Fibroblast of villous mesenchyme (primary cell): ENCODE measurements at regions not wholly inside any gene's neighbourhood (a gene's known extent, or its start where the extent isn't known, plus 50 kb on each side); places are given as distances from the start of the nearest gene placed in this dataset.
"Not testable (repeated sequence)": the region's sequence is repeated elsewhere in the genome, so short reads cannot be mapped to it uniquely, and the experiment has no call there.

Experiments used
- DNase-seq: peaks from one replicate; pipeline ENCODE4 v3.0.0-alpha.2; 2010; ENCODE audit warnings: low read depth
- H3K4me3 ChIP-seq: 2 replicates; pipeline ENCODE4 v1.5.1; 2011; ENCODE audit warnings: low read depth, mild to moderate bottlenecking, low read length
- TF ChIP-seq, protein P1 (sequence below): IDR thresholded peaks from 2 replicates; pipeline ENCODE4 v1.5.1; 2012; ENCODE audit warnings: low read depth, mild to moderate bottlenecking, low read length; ENCODE audit not compliant: insufficient read depth

DNA sequence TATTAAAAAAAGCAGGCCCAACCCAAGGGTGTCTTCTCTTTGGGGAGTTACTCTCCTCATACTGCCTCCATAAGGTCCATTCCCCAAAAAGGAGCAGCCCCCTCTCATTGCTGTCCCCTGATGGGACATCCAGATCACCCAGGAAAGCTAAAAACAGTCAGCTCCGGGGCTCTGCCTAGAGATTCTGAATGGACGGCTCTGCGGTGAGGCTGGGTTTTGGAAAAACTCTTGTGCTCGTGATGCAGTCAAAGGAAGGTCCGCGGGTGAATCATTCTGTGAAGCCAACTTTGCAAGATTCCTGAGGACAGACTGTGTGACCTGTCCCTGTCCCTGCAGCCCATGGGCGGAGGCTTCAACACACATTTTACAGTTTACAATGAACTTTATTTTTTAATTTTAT is 351.5 kb downstream of the TYW1 start:
- TF ChIP-seq, protein P1, sequence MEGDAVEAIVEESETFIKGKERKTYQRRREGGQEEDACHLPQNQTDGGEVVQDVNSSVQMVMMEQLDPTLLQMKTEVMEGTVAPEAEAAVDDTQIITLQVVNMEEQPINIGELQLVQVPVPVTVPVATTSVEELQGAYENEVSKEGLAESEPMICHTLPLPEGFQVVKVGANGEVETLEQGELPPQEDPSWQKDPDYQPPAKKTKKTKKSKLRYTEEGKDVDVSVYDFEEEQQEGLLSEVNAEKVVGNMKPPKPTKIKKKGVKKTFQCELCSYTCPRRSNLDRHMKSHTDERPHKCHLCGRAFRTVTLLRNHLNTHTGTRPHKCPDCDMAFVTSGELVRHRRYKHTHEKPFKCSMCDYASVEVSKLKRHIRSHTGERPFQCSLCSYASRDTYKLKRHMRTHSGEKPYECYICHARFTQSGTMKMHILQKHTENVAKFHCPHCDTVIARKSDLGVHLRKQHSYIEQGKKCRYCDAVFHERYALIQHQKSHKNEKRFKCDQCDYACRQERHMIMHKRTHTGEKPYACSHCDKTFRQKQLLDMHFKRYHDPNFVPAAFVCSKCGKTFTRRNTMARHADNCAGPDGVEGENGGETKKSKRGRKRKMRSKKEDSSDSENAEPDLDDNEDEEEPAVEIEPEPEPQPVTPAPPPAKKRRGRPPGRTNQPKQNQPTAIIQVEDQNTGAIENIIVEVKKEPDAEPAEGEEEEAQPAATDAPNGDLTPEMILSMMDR: no peak
- no peak overlapping the region for H3K4me3 ChIP-seq
- no peak for DNase-seq

DNA sequence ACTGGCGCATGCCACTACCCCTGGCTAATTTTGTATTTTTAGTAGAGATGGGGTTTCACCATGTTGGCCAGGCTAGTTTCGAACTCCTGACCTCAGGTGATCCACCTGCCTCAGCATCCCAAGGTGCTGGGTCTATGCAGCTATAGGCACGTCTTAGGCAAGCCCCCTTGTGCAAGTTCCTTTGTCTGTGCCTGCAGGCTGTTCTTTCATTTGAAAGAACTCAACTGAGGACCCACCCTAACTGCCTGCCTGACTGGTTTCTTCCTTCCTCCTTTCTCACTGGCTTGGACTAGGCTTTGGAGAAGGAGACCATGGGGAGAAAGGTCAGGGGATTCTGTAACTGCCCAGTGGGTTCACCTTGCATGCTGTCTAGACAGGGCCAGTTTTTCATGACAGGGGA is 361.0 kb downstream of the TYW1 start:
- DNase-seq, H3K4me3 ChIP-seq: not testable (repeated sequence)

DNA sequence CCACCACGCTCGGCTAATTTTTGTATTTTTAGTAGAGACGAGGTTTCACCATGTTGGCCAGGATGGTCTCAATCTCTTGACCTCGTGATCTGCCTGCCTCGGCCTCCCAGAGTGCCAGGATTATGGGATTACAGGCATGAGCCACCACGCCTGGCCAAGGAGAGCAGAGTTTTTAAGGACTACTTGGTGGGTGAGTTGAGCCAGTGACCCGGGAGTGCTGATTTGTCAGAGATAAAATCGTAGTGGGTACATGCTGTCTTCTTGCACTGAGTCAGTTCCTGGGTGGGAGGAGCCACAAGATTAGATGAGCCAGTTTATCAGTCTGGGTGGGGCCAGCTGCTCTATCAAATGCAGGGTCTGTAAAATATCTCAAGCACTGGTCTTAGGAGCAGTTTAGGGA is 361.7 kb downstream of the TYW1 start:
- peak; percentile 45 for DNase-seq
- not testable (repeated sequence) for H3K4me3 ChIP-seq

DNA sequence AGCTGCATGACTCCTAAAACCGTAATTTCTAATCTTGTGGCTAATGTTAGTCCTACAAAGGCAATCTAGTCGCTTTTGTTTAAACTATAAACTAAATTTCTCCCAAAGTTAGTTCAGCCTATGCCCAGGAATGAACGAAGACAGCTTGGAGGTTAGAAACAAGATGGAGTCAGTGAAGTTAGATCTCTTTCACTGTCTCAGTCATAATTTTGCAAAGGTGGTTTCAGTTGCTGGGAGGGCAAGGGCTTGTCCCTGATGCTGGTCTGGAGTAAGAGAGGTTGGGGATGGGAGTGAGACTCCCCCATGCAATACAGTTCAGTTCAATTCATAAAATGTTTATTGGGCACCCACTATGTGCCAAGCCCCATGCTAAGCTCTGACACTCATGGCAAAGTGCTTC is 362.1 kb downstream of the TYW1 start:
- not testable (repeated sequence) for H3K4me3 ChIP-seq, DNase-seq

DNA sequence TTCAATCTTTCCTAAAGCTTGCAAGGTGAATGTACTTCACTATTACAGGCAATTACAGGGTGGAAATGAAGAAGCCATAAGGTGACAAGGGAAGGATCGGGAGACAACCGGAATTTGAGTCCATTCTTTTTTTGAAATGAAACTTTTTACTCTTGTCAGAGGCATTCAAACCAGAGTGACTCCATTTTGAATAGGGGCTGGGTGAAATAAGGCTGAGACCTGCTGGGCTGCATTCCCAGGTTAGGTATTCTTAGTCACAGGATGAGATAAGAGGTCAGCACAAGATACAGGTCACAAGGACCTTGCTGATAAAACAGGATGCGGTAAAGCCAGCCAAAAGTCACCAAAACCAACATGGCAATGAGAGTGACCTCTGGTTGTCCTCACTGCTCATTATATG is 363.3 kb downstream of the TYW1 start:
- TF ChIP-seq, protein P1: no peak
- no peak for DNase-seq
- no peak overlapping the region for H3K4me3 ChIP-seq

DNA sequence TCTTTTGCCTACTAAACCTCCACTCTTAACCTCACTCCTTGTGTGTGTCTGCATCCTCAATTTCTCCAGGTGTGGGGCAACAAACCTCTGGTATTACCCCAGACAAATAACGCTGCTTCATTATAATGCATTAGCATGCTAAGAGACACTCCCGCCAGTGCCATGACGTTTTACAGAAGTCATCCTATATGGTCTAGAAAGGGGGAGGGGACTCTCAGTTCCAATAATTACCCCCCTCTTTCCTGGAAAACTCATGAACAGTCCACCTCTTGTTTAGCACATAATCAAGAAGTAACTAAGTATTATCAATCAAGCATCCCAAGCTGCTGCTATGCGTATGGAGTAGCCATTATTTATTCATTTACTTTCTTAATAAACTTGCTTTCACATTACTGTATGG is 364.5 kb downstream of the TYW1 start:
- DNase-seq: no peak
- no peak overlapping the region for H3K4me3 ChIP-seq
- TF ChIP-seq, protein P1: no peak

DNA sequence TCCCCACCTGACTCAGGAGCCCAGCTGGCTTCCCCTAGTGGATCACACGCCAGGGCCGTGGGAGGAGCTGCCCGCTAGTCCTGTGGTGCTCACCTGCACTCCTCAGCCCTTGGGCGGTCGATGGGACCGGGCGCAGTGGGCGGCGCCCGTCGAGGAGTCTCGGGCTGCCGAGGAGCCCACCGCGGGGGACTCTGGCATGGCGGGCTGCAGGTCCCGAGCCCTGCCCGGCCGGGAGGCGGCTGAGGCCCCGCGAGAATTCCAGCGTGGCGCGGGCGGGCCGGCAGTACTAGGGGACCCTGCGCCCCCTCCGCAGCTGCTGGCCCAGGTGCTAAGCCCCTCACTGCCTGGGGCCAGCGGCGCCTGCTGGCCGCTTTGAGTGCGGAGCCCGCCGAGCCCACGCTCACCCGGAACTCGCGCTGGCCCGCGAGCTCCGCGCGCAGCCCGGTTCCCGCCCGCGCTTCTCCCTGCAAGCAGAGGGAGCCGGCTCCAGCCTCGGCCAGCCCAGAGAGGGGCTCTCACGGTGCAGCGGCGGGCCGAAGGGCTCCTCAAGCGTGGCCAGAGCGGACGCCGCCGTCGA is 367.9 kb downstream of the TYW1 start:
- TF ChIP-seq, protein P1: peak; percentile 19
- DNase-seq: no peak
- peak overlapping the region; percentile 18 for H3K4me3 ChIP-seq

DNA sequence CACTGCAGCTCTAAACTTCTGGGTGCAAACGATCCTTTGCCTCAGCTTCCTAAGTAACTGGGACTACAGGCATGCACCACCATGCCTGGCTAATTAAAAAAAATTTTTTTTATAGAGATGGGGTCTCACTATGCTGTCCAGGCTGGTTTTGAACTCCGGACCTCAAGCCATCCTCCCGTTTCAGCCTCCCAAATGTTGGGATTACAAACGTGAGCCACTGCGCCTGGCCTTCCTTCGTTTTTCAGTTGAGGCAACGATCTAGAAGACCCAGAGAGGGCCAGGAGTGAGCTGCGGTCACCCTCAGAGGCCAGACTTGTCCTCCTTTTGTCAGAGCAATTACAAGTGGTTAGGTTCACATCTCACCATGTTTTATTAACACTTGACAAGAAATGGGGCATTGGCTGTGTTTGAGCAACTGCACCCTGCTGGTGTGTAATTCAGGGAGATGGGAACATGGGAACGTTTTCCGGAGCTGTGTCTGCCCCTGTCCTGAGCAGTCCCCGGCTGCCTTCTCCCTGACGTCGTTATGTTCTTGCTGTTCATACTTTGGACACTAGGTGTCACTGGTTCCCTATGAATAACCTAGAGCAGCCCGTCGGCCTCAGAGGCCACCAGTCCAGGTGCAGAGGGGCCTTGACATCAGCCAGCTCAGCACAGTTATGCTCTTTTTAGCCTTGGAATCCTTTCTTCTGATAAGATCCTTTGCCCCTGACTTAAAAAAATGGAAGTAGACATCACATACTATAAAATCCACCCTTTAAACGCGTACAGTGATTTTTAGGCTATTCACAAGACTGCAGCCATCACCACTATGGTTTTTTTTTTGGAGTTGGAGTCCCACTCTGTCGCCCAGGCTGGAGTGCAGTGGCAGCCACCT is 375.0 kb downstream of the TYW1 start:
- DNase-seq: peak; percentile 71
- H3K4me3 ChIP-seq: no peak overlapping the region
- TF ChIP-seq, protein P1: peak; percentile 83

DNA sequence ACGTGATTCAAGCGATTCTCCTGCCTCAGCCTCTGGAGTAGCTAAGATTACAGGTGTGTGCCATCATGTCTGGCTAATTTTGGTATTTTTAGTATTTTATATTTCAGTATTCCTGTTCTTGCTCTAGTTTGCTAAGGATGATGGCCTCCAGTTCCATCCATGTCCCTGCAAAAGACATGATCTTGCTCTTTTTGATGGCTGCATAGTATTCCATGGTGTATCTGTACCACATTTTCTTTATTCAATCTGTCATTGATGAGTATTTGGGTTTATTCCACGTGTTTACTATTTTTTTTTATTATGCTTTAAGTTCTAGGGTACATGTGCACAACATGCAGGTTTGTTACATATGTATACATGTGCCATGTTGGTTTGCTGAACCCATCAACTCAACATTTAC is 376.8 kb downstream of the TYW1 start:
- not testable (repeated sequence) for DNase-seq, H3K4me3 ChIP-seq
